Esophagus muscularis mucosa (tissue), 3 donors: ENCODE measurements at regions not wholly inside any gene's neighbourhood (a gene's known extent, or its start where the extent isn't known, plus 50 kb on each side); places are given as distances from the start of the nearest gene placed in this dataset.
"Not testable (repeated sequence)": the region's sequence is repeated elsewhere in the genome, so short reads cannot be mapped to it uniquely, and the experiment has no call there.

ENCODE experiments used
- POLR2A ChIP-seq: fragments of 450-650 bp; IDR thresholded peaks from one replicate; pipeline ENCODE4 v1.6.1; 2017; ENCODE audit warnings: antibody characterized with exemption, moderate library complexity, mild to moderate bottlenecking, low read depth
- POLR2AphosphoS5 ChIP-seq, 2 donors: sonication (generic); formaldehyde crosslinking; IDR thresholded peaks; one replicate each; pipeline ENCODE4 v1.6.1; 2017; ENCODE audit warnings: antibody characterized with exemption in 2 of 2
- TF ChIP-seq, protein P1 (sequence below), 3 experiments: fragments of 200-600 bp in 2 of 3; fragments of 450-650 bp in 1 of 3; sonication (generic) in 2 of 3; IDR thresholded peaks; one replicate each; pipeline ENCODE4 v1.5.1; 2017 to 2019; ENCODE audit warnings: antibody characterized with exemption in 3 of 3, mild to moderate bottlenecking in 2 of 3, moderate library complexity in 1 of 3

DNA sequence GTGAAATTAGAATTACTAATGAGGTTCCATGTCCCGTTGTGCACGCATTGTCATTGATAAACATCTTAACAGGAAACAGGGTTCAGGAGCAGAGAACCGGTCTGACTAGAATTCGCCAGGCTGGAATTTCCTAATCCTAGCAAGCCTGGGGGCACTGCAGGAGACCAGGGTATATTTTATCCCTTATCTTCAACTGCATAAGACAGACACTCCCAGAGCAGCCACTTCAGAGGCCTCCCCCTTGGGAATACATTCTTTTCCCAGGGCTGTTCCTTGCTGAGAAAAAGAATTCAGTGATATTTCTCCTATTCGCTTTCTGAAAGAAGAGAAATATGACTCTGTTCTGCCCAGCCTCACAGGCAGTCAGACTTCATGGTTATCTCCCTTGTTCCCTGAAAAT lies 416.6 kb upstream of the HTR2C start:
- TF ChIP-seq, protein P1, sequence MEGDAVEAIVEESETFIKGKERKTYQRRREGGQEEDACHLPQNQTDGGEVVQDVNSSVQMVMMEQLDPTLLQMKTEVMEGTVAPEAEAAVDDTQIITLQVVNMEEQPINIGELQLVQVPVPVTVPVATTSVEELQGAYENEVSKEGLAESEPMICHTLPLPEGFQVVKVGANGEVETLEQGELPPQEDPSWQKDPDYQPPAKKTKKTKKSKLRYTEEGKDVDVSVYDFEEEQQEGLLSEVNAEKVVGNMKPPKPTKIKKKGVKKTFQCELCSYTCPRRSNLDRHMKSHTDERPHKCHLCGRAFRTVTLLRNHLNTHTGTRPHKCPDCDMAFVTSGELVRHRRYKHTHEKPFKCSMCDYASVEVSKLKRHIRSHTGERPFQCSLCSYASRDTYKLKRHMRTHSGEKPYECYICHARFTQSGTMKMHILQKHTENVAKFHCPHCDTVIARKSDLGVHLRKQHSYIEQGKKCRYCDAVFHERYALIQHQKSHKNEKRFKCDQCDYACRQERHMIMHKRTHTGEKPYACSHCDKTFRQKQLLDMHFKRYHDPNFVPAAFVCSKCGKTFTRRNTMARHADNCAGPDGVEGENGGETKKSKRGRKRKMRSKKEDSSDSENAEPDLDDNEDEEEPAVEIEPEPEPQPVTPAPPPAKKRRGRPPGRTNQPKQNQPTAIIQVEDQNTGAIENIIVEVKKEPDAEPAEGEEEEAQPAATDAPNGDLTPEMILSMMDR (IDR thresholded peaks at IDR 0.05): not testable (repeated sequence)
- not testable (repeated sequence) for TF ChIP-seq POLR2AphosphoS5 (IDR thresholded peaks at IDR 0.05); POLR2A
